22Rv1 (cell line): ENCODE measurements at regions not wholly inside any gene's neighbourhood (a gene's known extent, or its start where the extent isn't known, plus 50 kb on each side); places are given as distances from the start of the nearest gene placed in this dataset.
A peak's percentile ranks its signal among the peaks of the same experiment; 100 is the strongest.

Experiments
- H3K27ac ChIP-seq: fragments of 450-650 bp; 2 replicates; pipeline ENCODE4 v1.5.1; 2017
- CTCF ChIP-seq: fragments of 450-650 bp; IDR thresholded peaks from 2 replicates; pipeline ENCODE4 v1.5.1; 2017; ENCODE audit warnings: mild to moderate bottlenecking
- ZFX ChIP-seq: fragments of 450-650 bp; IDR thresholded peaks from 2 replicates; pipeline ENCODE4 v1.6.1; 2017; ENCODE audit warnings: antibody characterized with exemption, borderline replicate concordance

DNA sequence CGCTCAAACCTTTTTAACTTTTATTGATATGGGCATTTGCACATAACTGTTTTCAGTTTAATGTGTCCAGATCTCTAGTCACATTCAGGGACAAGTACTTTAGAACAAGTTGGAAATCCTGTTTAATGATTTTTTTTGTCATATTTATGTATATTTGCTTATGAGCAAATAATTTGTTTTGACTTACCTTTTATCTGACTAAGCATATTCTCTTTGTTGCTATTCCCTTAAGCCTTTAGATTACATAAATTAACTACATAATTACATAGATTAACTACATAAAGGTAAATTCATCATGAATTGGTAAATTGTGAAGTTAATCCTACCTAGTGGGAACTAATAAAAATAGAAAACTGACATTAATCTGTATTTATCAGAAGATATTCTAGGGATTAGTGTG lies 523.5 kb upstream of the MAN1A1 start:
- H3K27ac ChIP-seq: no peak overlapping the region
- no peak for TF ChIP-seq CTCF
- TF ChIP-seq ZFX: no peak

DNA sequence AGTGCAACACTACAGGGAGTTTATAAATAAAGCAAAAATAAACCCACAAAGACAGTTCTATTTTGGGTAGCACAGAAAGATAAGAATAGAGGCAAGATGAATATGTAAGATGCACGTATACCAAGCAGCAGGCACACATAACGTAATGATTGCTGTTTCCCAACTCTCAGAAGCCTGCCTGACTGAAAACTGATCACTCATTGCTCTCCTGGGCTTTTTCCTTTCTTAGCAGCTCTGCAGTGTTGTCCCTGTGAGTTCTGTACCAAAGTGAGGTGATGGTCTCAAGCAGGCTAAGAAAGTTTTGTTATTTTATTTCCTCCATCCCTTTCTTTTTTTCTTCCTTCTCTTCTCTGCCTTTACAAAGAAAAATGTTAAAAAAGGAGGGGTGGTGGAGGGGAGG lies 522.0 kb upstream of the MAN1A1 start:
- no peak overlapping the region for H3K27ac ChIP-seq
- no peak for TF ChIP-seq ZFX
- no peak for TF ChIP-seq CTCF

- TF ChIP-seq ZFX: no peak
- no peak for TF ChIP-seq CTCF
- H3K27ac ChIP-seq: peak overlapping the region; percentile 54
These were observed 516.1 kb upstream of the MAN1A1 start for GRCh38 chr6:119865466-119866350.

DNA sequence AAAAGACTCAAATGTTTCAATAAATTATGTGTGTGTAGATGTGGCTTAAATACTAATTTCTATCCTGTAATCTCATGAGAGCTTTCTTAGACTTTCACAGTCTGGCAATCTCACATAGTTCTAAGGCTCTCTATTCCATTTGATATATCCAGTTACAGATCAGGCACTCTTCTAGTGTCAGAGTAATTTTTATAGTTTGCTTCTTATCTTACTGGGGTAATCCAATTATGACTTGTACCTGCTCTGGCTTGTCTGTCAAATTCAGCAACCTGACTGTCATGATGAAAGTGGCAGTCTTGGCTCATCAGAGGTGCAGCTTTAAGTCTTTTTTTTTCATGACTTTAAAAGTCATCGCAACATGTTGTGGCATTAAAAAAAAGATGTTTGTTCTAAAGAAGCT lies 513.2 kb upstream of the MAN1A1 start:
- H3K27ac ChIP-seq: no peak overlapping the region
- TF ChIP-seq CTCF (no peak), ZFX (no peak)

DNA sequence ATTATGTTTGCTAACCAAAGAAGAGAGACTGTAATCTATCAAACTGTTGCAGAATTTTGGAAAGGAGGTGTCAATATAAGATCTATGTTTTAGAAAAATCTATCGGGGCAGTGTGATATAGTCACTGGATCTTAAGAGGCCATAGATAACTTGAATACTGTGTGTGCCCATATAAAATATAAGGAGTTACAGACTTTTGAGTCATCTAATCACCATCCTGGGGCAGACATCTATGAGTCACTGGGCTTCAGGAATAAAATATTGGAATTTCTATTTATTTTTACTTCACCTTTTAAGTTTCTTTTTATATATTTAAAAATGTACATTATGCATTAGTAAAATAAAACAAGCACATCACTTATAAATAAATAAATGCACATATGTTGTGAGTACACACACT lies 509.3 kb upstream of the MAN1A1 start:
- TF ChIP-seq ZFX (no peak), CTCF (no peak)
- H3K27ac ChIP-seq: no peak overlapping the region

GRCh38 chr6:119856136-119856535 lies 506.6 kb upstream of the MAN1A1 start:
- no peak for TF ChIP-seq ZFX
- TF ChIP-seq CTCF: no peak
- H3K27ac ChIP-seq: no peak overlapping the region

DNA sequence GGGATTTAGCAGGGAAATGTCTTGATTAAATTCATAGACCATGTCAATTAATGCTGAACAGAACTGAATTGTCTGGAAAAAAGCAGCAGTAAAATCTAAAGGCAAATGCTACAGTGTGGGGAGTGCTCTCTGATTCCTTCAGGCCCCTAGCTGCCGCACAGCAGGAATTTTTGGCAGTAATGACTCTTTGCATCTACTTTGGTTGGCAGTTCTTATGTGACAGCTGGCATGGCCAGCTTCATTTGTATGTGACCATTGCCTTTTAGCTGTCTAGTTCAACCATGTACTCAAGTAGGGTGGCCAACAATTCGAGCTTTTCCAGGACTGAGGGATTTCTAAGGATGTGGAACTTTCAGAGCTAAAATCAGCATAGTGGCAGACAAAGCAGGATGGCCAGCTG lies 499.1 kb upstream of the MAN1A1 start:
- no peak overlapping the region for H3K27ac ChIP-seq
- TF ChIP-seq CTCF (no peak), ZFX (no peak)
